ENCODE measurements at regions not wholly inside any gene's neighbourhood (a gene's known extent, or its start where the extent isn't known, plus 50 kb on each side); places are given as distances from the start of the nearest gene placed in this dataset.
"Not testable (repeated sequence)": the region's sequence is repeated elsewhere in the genome, so short reads cannot be mapped to it uniquely, and the experiment has no call there.

DNA sequence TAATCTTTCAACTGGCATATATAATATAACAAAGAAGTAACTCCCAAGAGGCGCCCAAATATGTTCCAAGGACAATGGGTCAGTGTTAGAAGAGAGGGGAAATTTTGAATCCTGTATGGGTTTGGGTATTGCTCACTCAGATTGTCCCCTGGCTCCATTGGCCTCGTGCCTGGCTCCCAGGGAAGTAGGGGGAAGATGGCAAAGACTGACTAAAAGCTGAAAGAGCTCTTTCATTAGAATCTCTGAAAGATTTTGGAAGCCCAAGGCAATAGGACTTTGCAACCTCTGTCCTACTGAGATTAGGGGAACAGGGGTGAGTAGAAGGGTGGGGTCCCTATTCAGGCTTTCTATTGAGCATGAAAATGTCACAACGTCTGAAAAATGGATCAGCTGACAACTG is 1272.8 kb upstream of the ZEB2 start:
- DNase-seq = no peak

DNA sequence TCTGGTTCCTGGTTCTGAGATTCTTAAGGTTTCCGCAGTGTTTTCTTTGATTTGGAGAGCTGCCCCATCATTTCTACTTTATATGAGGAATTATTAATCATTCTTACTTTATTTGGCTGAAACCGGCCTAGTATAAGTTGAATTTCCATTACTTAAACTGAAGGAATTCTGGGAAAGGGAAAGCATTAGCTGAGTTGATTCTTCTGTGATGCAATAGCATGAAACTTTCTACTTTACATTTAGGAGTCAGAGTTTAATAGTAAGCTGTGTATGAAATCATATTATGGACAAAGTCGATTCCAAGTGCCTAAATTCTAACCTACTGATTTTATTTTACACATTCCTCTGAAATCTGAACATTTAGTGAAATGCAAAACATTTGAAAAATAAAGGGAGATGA is 1269.7 kb upstream of the ZEB2 start:
- no peak for DNase-seq

DNA sequence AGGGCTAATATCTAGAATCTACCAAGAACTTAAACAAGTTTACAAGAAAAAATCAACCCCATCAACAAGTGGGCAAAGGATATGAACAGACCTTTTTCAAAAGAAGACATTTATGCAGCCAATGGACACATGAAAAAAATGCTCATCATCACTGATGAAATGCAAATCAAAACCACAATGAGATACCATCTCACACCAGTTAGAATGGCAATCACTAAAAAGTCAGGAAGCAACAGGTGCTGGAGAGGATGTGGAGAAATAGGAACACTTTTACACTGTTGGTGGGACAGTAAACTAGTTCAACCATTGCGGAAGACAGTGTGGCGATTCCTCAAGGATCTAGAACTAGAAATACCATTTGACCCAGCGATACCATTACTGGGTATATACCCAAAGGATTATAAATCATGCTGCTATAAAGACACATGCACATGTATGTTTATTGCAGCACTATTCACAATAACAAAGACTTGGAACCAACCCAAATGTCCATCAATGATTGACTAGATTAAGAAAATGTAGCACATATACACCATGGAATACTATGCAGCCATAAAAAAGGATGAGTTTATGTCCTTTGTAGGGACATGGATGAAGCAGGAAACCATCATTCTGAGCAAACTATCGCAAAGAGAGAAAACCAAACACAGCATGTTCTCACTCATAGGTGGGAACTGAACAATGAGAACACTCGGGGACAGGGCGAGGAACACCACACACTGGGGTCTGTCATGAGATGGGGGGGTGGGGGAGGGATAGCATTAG is 1267.9 kb upstream of the ZEB2 start:
- DNase-seq = not testable (repeated sequence)

GRCh38 chr2:145782607-145783006 is 1262.7 kb upstream of the ZEB2 start:
- DNase-seq = not testable (repeated sequence)

DNA sequence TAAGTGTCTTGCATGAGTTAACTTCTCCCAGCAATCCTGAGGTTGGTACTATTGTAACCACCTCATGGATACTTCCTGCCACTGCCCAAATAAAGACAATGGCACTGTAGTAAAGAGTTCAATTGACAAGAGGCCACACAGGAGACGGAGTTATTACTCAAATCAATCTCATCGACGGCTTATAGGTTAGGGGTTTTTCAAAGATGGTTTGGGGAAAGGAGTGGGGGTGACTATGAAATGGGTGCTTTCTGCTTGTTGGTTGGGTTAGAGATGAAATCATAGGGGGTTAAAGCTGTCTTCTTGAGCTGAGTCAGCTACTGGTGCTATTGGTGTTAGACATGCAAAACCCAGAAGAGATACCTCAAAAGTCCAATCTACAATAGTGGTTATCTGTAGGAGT is 1258.0 kb upstream of the ZEB2 start:
- no peak for DNase-seq

- no peak for DNase-seq
These were observed 1257.4 kb upstream of the ZEB2 start for GRCh38 chr2:145777297-145777696.

- no peak for DNase-seq
These were observed 1255.7 kb upstream of the ZEB2 start for GRCh38 chr2:145775591-145775990.

DNA sequence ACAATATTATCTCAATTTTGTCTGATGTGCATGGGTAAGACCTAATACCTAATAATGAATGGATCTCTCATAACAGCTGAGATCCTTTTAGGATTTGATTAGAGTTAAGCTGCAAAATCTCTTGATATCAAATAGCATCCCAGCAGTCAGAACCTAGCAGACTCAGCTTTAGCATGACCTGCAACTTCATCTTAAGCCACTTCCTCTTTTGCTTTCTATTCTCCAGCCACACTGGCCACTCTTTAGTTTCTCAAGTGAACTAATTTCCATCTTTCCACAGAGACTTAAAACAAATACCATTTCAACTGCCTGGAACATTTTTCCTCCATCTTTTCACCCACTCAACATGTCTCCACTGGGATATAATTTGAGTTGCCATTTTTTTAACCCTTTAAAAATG is 1251.6 kb upstream of the ZEB2 start:
- no peak for DNase-seq

DNA sequence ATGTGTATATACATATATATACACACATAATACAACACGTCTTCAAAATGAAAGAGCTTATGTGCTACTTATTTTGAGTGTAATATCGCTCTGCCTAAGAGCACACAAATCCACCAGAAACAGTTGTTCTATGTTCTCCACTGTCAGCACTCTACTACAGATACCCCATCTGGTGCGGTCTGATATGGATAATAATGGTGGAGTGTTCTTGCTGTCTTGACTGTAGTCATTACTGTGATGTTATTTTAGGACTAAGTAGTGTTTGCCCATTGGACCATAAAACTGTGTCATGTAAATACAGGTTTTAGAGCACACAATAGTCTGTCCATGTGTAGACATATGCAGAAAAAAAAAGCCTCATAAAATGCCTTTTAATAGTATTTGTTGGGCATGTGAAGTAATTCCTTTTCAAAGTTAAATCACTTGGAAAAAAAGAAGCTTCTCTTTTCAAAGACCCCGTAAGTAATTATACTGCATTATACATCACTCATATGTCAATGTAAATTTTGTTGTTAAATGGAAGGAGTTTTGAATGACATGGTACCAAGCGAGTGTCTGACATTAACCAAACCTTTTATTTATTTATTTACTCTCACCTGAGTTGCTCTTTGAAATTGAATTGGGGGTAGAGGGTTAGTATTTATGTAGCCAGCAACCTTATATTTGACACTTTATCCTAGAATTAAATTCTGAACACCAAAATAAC is 1249.2 kb upstream of the ZEB2 start:
- no peak for DNase-seq

DNA sequence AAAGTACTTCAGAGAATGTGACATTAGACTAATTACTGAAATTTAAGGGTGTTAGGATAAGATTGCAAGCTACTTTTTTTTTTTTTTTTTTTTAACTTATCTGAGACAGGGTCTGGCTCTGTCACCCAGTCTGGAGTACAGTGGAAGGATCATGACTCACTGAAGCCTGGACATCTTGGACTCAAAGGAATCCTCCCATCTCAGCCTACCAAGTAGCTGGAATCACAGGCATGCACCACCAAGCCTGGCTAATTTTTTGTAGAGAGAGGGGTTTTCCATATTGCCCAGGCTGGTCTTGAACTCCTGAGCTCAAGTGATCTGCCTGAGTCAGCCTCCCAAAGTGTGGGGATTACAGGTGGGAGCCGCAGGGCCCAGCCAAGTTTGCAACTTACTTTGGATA is 1246.0 kb upstream of the ZEB2 start:
- DNase-seq = no peak

DNA sequence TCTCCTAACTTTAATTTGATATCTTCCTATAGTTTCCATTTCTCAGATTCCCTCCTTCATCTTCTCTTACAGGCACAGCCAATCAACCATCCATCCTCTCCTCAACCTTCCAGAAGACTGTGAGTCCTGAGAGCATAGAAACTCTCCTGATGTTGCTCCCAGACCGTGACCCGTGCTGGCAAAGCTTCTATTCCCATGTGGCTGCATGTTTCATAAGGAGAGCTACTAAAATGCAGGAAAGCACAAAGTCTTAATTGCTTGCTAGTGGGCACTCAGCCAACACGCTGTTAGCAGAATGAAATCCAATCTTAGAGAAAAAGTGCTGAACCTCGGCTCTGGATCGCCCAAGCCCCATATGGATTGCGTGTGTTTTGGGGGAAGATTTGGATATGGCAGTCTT is 1244.7 kb upstream of the ZEB2 start:
- DNase-seq = no peak

DNA sequence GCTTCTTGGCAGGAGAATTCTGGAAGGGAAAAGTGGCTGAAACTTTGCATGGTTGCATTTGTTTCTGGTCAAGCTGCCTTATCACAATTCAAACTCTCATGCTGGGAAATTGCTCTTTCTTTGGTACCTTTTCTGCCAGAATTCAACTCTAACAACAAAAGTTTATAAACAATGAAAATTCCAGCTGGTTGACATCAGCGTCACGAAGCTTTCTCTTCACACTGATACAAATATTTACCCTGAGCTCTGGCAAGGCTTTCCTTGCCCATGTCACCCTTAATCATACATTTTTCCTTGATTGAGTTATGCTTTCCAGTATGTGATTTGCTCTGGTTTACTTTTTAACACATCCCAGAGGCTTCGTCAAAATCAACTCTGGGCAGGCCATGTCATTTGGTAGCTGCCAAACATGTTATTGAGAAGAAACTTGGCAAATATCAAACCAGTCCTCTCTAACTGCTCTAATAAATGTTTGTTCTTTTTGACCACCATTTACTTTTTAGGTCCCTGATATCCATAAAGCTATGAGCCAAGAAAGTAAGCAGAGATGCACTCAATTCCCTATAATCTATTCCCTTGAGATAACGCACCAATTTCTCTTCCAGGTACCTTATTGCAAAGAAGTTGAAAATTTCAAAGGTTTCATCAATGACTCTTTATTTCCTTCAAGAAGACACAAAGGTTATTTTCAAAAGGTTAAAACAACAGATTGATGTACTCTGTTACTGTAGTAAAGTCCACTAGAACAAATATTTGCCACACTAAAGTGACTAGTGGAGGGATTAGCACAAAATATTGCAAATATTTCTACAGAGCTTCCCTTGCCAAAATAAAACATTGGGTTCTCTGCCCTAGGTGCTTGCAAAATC is 1241.1 kb upstream of the ZEB2 start:
- DNase-seq = no peak

DNA sequence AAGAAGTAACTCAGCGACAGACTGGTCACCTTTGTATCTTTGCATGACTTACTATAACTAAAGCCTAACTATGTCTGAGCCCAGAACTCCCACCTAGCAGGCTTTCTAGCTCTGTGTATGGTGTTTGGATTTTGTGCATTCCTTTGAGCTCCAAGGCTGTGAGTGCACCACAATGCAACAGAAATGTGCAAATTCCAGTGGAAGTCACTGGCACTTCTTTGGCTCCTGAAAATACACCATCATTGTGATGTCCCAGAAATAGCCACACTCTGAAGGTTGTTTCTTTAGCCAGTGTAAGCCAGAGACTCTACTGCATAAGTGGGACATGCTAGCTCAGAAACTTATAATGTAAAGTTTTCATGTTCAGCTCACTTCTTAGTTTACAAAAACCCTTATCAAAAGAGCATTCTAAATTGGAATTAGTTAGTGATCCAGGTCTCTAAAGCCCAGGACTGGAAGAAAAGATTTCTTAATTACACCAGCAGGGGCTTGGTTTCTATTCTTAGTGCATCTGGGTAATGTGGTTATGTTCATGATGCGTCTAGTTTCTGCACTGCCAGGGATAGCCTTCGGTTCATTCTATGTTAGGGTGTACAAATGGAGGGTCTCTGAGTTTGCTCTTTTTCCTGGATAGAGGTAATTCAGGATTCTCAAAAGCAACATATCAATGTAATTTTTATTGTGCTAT is 1239.5 kb upstream of the ZEB2 start:
- no peak for DNase-seq

DNA sequence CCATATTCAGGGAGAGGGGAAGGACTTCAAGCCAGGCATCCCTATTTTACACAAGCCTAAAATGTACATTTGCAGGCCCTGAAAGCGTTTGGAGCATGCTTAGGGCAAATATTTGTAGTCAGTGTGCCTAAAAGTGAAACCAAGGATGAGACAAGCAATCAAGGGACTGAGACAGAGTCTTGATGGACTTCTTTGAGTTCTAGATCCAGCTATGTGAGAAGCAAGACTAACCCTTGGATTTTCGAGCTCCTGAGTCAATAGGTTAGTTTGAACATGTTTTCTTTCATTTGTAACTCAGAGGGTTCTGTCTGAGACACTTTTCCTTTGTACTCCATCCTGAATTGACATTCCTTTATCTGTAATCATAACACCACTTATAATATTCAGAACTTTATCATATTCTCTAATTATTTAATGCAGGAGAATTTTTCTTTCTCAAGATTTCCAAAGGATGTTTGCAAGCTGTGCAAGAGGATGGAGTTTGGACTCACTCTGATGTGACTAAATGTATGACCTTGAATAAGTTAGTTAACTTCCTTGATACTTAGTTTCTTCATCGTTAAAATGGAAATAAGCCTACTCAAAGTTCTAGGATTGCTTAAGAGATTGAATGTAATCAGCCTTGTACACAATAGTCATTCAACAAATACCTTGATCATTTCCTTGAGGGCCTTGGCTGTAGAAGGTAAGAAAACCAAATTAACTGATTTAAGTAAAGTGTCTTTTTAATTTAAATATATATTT is 1237.8 kb upstream of the ZEB2 start:
- DNase-seq = no peak

- DNase-seq = no peak
These were observed 1235.3 kb upstream of the ZEB2 start for GRCh38 chr2:145755019-145755837.

DNA sequence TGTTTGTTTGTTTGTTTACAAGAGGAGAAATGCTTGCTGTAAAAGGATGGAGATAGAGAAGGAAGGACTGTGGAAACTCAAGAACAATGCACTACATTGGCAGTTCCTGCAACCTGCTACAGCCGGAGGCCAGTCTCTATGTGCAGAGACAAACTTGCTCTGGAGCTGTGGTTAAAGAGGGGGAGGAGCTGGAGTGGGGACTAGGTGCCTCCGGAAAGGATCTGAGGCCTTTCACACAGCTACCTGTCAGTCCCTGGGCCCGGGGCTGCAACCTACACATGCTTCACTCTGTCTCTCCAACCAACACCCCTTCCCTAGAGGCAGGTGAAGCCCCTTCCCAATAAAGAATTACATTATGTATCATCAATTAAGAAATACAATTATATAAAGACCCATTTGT is 1234.0 kb upstream of the ZEB2 start:
- DNase-seq = no peak

GRCh38 chr2:145753041-145753608 is 1233.2 kb upstream of the ZEB2 start:
- no peak for DNase-seq

- no peak for DNase-seq
These were observed 1232.3 kb upstream of the ZEB2 start for GRCh38 chr2:145752091-145752806.

DNA sequence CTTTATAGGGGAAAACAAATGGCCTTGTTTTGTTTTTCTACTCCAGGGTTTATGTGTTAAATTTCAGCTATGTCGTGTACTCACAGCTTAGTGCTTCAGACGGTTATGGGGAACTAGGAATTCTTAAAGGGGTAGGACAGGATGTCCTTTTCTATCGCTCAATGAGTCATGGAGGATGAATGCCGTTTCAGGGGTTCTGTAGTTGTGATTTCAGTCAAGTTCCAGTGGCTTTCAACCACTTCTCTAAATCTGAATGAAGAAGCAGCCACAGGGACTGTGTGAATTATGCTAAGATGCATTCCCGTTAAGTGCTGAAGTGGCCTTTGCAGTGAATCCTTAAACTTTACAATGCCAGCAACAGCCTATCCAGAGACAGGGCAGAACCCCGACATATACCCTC is 1231.7 kb upstream of the ZEB2 start:
- DNase-seq = no peak

DNA sequence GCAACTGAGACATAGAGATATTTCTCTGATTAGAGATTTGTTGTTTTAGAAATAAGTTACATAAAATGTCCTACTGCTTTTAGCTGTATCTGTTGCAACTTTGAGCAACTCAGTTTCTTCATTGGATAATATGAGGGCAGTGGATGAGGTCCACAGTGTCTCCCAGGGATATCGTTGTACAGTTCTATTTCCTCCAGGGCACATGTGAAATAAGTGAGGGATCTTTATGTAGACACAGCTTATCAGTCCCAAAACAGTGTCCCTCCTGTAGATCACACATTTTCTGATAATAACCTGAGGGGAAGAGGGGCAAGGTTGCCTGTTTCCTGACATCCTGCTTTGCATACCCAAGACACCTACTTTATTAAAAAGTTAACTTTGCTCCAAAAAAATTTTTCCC is 1231.2 kb upstream of the ZEB2 start:
- DNase-seq = no peak
